Choroid plexus epithelial cell (primary cell): ENCODE measurements at regions not wholly inside any gene's neighbourhood (a gene's known extent, or its start where the extent isn't known, plus 50 kb on each side); places are given as distances from the start of the nearest gene placed in this dataset.
"Not testable (repeated sequence)": the region's sequence is repeated elsewhere in the genome, so short reads cannot be mapped to it uniquely, and the experiment has no call there.

Experiments used
- DNase-seq: peaks from one replicate; pipeline ENCODE4 v3.0.0-alpha.2; 2010; ENCODE audit warnings: low read depth
- H3K4me3 ChIP-seq: 2 replicates; pipeline ENCODE4 v1.5.1; 2011; ENCODE audit warnings: low read depth, mild to moderate bottlenecking, control low read depth, low read length, moderate library complexity
- TF ChIP-seq, protein P1 (sequence below): conservative IDR thresholded peaks from 2 replicates; pipeline ENCODE4 v1.5.1; 2011; ENCODE audit warnings: low read depth, mild to moderate bottlenecking, control low read depth, inconsistent platforms, low read length, moderate library complexity

GRCh38 chr14:105908481-105908911 is 382.1 kb downstream of the TMEM121 start:
- H3K4me3 ChIP-seq: no peak overlapping the region

DNA sequence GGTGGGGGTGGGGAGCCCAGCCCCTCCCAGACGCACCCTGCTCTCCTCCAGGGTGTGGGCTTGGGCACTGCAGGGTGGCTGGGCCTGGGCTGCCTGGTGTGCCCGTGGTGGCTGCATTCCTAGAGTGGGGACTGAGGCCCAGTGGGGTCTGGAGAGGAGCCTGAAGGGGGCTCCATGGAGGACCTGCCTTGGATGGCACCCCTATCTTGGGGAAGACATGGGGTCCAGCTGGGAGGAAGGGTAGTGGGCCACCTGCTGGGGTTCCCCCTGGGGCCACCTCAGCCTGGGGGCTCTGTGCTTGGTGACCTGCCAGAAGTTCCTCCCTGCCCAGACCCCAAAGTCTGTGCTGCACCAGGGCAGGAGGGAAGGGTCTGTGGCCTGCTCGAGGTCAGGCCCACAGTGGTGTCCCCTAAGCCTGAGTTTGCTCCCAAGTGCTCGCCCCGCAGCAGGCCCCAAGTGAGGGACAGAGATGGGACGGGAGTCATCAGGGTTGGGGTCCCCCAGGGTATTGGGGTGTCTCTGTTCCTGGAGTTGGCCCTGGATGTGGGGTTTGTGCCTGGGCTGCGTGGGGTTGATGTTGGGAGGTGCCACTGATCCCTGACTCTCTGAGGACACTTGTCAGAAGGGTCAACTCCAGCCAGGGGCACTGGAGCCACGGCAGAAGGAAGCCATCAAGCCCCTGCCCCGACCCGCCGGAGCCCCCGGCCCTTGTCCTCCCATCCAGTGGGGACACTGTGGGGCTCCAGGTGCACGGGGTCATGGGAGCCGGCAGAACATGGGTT is 382.9 kb downstream of the TMEM121 start:
- TF ChIP-seq, protein P1, sequence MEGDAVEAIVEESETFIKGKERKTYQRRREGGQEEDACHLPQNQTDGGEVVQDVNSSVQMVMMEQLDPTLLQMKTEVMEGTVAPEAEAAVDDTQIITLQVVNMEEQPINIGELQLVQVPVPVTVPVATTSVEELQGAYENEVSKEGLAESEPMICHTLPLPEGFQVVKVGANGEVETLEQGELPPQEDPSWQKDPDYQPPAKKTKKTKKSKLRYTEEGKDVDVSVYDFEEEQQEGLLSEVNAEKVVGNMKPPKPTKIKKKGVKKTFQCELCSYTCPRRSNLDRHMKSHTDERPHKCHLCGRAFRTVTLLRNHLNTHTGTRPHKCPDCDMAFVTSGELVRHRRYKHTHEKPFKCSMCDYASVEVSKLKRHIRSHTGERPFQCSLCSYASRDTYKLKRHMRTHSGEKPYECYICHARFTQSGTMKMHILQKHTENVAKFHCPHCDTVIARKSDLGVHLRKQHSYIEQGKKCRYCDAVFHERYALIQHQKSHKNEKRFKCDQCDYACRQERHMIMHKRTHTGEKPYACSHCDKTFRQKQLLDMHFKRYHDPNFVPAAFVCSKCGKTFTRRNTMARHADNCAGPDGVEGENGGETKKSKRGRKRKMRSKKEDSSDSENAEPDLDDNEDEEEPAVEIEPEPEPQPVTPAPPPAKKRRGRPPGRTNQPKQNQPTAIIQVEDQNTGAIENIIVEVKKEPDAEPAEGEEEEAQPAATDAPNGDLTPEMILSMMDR: no peak
- no peak overlapping the region for H3K4me3 ChIP-seq
- DNase-seq: no peak

More at GRCh38 chr14:105908481-105908911, 382.1 kb downstream of the TMEM121 start:
- TF ChIP-seq, protein P1: no peak
- DNase-seq: no peak

GRCh38 chr14:105909828-105910120 is 383.4 kb downstream of the TMEM121 start:
- H3K4me3 ChIP-seq, DNase-seq: not testable (repeated sequence)

DNA sequence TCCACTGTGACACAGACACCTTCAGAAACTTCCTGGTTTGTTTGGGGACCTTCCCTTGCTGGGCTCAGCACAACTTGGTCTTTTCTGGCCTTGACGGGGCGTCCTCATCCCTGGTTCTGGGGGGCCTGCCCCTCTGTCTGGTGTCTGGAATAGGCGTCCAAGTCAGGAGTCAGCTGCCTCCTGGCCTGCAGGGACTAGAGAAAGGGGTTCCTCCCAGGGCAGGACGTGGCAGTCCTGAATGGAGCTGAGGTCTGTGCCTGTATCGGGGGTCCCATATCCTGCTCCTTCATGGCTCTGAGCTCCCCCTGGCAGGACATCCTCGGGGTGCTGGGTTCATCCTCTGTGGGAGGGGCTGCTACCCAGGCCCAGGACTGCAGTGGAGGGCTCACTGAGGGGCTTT is 384.0 kb downstream of the TMEM121 start:
- TF ChIP-seq, protein P1: no peak
- H3K4me3 ChIP-seq: no peak overlapping the region
- DNase-seq: no peak

DNA sequence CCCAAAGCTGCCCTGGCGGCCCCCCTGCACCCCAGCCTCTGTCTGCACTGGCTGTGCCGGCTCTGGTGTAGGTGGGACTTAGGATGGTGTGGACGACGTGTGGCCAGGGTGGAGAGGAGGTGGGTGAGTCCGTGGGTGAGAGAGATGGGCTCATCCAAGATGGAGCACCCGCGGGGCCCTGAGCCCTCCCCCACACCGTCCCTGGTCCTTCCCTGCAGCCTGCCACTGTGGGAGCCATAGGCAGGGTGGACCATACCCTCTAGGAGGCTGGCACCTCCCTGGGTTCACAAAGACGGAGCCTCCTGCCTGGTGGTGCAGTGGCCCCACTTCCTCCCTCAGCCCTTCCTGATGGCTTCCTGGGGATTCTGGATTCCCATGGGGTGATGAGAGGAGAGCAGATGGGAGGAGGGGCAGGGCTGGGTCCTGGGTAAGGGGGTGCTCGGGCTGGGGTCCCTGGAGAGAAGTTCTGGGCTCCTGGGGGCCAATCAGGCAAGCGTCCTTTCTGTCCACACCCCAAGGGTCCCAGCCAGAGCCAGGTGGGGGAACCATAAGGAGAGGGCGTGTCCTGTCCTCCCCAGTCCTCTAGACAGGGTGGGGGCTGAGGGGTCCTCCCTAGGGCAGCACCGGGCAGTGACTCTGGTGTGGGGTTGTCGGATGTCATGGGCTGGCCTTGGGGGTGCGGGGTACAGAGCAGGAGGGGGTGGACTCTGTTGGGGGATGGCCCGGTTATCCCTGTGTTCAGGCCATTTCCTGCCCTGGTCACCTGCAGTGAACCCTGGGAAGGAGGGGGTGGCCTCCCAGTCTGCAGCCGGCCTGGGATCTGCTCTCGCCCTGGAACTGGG is 384.8 kb downstream of the TMEM121 start:
- TF ChIP-seq, protein P1: no peak
- DNase-seq: no peak
- H3K4me3 ChIP-seq: no peak overlapping the region

DNA sequence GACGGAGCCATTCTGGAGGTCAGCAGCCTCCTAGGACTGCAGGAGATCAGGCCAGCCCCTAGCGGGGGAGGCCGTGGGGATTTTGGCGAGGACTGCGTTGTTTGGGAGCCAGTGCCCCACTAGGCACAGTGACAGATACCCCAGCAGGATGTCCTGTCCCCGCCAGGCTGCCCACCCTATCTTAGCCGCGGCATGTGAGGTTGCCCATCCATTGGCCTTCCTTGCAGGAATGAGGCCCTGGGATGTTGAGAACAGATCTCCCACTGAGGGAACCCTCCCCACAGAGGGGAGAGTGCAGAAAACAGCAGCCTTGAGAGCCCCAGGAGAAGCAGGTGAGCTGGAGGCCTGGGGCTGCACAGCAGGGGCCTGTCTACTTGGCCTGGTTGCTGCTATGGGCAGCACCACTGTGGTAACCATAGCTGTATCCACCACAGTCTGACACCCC is 385.5 kb downstream of the TMEM121 start:
- DNase-seq, H3K4me3 ChIP-seq: not testable (repeated sequence)

DNA sequence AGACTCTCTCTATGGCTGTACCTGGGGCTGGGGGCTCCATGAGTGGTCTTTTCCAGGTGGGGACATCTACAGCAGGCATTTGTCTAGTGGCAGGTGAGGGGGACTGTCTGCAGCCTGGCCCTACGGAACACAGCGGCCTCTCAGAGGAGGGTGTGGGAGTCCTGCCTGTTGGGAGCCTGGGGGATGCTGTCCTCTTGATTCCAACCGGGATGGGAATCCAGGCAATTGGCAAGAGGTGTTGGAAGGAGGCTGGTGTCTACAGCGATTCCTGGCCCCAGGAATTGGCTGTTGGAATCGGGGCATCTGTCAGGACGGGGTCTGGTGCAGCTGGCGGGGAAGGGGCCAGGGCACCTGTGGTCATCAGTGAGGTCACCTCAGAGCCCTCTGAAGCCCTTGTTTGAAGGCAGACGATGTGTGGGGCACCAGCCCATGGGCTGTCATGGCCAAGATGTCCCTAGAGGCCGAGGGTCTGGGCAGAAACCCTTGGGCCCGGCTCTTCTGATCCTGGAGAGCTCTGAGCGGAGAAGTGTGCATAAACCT is 386.3 kb downstream of the TMEM121 start:
- TF ChIP-seq, protein P1: no peak
- no peak overlapping the region for H3K4me3 ChIP-seq
- DNase-seq: no peak

DNA sequence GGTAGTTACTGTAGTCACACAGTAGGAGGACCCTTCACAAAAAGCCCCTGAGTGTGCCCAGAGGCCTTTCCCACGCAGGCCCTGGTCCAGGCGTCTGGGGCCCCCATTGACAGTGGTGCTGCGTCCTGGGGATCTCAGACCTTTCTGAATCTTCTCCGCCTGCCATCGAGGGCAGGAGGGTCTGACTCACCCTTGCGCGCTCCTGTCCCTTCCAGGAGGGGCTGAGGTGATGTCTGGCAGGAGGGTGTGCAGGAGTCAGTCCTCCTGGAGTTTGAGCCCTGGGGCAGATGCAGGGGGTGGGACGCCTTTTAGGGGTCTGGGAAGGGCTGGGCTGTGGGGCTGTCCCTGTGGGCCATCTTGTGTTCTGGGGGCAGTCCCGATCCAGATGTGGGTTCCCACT is 386.8 kb downstream of the TMEM121 start:
- no peak for DNase-seq
- TF ChIP-seq, protein P1: no peak
- no peak overlapping the region for H3K4me3 ChIP-seq
